HepG2 (cell line): ENCODE measurements at regions not wholly inside any gene's neighbourhood (a gene's known extent, or its start where the extent isn't known, plus 50 kb on each side); places are given as distances from the start of the nearest gene placed in this dataset.

Experiments
- ATAC-seq: fragments of 200-7000 bp; cut with Tn5 transposase; 3 replicates; pipeline ENCODE4 v1.9.1; 2020; ENCODE audit warnings: mild to moderate bottlenecking, moderate library complexity
- BruUV-seq: library from RNA; stranded (reverse); fragments of 400-500 nt; replicated peaks from 2 replicates; lab custom pipeline; 2021; lab: Mats Ljungman, UMichigan
- CTCF ChIA-PET: fragments of 300-600 bp; formaldehyde crosslinking; extraction: SDS; loops from one replicate; lab custom pipeline; 2021; ENCODE audit warnings: low total read pairs, inconsistent platforms, low intra/inter-chr PET ratio; lab: Yijun Ruan, JAX
- POLR2A ChIA-PET: fragments of 350-600 bp; sonication (Branson Sonifier 250); formaldehyde crosslinking; loops from one replicate; lab custom pipeline; 2020; ENCODE audit warnings: antibody characterized with exemption, inconsistent platforms; lab: Yijun Ruan, JAX
- DNase-seq: peaks from one replicate; pipeline ENCODE4 v3.0.0-alpha.2; 2015; ENCODE audit warnings: low spot score
- FAIRE-seq: peaks from 3 replicates; lab custom pipeline; 2011; peaks lifted over from hg19 to GRCh38; lab: Jason Lieb, UNC
- H2AFZ ChIP-seq: one replicate; pipeline ENCODE4 v1.6.1; 2011; ENCODE audit warnings: low read length, inconsistent platforms
- H3K27ac ChIP-seq: fragments of 300-600 bp; 3 replicates; pipeline ENCODE4 v1.8.0; 2011; ENCODE audit warnings: mixed run types, mild to moderate bottlenecking, mixed read lengths, low read length, inconsistent platforms; ENCODE audit not compliant: insufficient read depth; ENCODE audit errors: extremely low read length
- H3K27me3 ChIP-seq, 2 experiments: fragments of 200-600 bp in 1 of 2; 2 replicates in 1 of 2; 3 replicates in 1 of 2; pipeline versions ENCODE4 v1.6.0 to v1.8.0; 2011; ENCODE audit warnings: low read length in 2 of 2, mild to moderate bottlenecking in 2 of 2, moderate library complexity in 2 of 2, inconsistent platforms in 1 of 2; ENCODE audit not compliant: insufficient read depth in 2 of 2, control insufficient read depth in 1 of 2
- H3K36me3 ChIP-seq, 2 experiments: fragments of 200-600 bp in 1 of 2; replicated peaks in 1 of 2; 2 replicates in 1 of 2; 3 replicates in 1 of 2; pipeline versions ENCODE4 v1.5.1 to v1.8.0; 2011; ENCODE audit warnings: low read length in 2 of 2, inconsistent platforms in 1 of 2; ENCODE audit not compliant: insufficient read depth in 2 of 2, control insufficient read depth in 1 of 2
- H3K4me1 ChIP-seq: 2 replicates; pipeline ENCODE4 v1.5.1; 2012; ENCODE audit warnings: low read length, inconsistent platforms; ENCODE audit not compliant: insufficient read depth
- H3K4me2 ChIP-seq: 2 replicates; pipeline ENCODE4 v1.6.0; 2011; ENCODE audit warnings: low read depth, low read length, inconsistent platforms
- H3K4me3 ChIP-seq, 3 experiments: fragments of 200-600 bp in 1 of 3; sonication (generic), shearing (Covaris generic) in 1 of 3; replicated peaks in 1 of 3; 2 replicates each; pipeline ENCODE4 v1.5.1; 2011 to 2016; ENCODE audit warnings: low read length in 3 of 3, inconsistent platforms in 2 of 3, low read depth in 2 of 3, mild to moderate bottlenecking in 2 of 3, control low read depth in 1 of 3, mixed read lengths in 1 of 3; ENCODE audit not compliant: insufficient read depth in 1 of 3
- H3K79me2 ChIP-seq: one replicate; pipeline ENCODE4 v1.6.1; 2011; ENCODE audit warnings: low read length, inconsistent platforms; ENCODE audit not compliant: insufficient read depth
- H3K9ac ChIP-seq: 2 replicates; pipeline ENCODE4 v1.6.0; 2011; ENCODE audit warnings: mild to moderate bottlenecking, low read depth, low read length, inconsistent platforms; ENCODE audit not compliant: insufficient read depth
- H3K9me3 ChIP-seq: 2 replicates; pipeline ENCODE4 v1.5.1; 2012; ENCODE audit warnings: mild to moderate bottlenecking, low read length
- H4K20me1 ChIP-seq: 2 replicates; pipeline ENCODE4 v1.6.0; 2011; ENCODE audit warnings: inconsistent platforms, mild to moderate bottlenecking, low read length, moderate library complexity; ENCODE audit not compliant: insufficient read depth
- ARID4A ChIP-seq: sonication (generic); formaldehyde crosslinking; IDR thresholded peaks from 2 replicates; pipeline ENCODE4 v1.5.0; 2020; ENCODE audit warnings: mild to moderate bottlenecking, missing genetic modification reagents, borderline replicate concordance
- JUNB ChIP-seq: sonication (generic); formaldehyde crosslinking; IDR thresholded peaks from 2 replicates; pipeline ENCODE4 v1.8.0; 2022; ENCODE audit warnings: missing genetic modification reagents, mild to moderate bottlenecking, borderline replicate concordance
- KLF16 ChIP-seq, 2 experiments: sonication (generic) in 1 of 2; formaldehyde crosslinking in 1 of 2; IDR thresholded peaks; 2 replicates each; pipeline versions ENCODE4 v1.6.1 to v1.8.0; 2016 to 2023; ENCODE audit warnings: missing genetic modification reagents in 2 of 2, missing compliant biosample characterization in 1 of 2
- POLR2AphosphoS2 ChIP-seq: IDR thresholded peaks from 2 replicates; pipeline ENCODE4 v1.6.1; 2011; ENCODE audit warnings: low read depth, low read length, improper control_type of control experiment
- RNF2 ChIP-seq: fragments of 450-650 bp; conservative IDR thresholded peaks from 2 replicates; pipeline ENCODE4 v1.6.1; 2016; ENCODE audit warnings: low read depth
- U2AF2 ChIP-seq: fragments of 200-400 bp; formaldehyde crosslinking; IDR thresholded peaks from 2 replicates; pipeline ENCODE4 v1.6.1; 2017; ENCODE audit warnings: low read depth, mild to moderate bottlenecking, low read length
- ZNF713 ChIP-seq: sonication (generic); formaldehyde crosslinking; IDR thresholded peaks from 2 replicates; pipeline ENCODE4 v1.4.0; 2020; ENCODE audit warnings: mild to moderate bottlenecking, missing genetic modification reagents
- ZNF784 ChIP-seq: sonication (generic); formaldehyde crosslinking; IDR thresholded peaks from 2 replicates; pipeline ENCODE4 v1.5.1; 2020; ENCODE audit warnings: missing genetic modification reagents, mild to moderate bottlenecking, borderline replicate concordance
- WGBS: methylation state at CpG from one replicate; pipeline ENCODE4 v1.1.6; 2017; ENCODE audit warnings: low lambda C conversion rate; 5-methylcytosine and 5-hydroxymethylcytosine counted together
- in situ Hi-C: cut with HindIII; loops from 2 replicates; pipeline ENCODE4 v1.10.0; 2017; ENCODE audit warnings: low pct_unique_long_range_greater_than_20kb; ENCODE audit not compliant: extremely low pct_ligation_motif_present
- intact Hi-C: fragments of 100-400 bp; cut with micrococcal nuclease; formaldehyde crosslinking; loops from one replicate; pipeline ENCODE4 v1.10.0; 2022; ENCODE audit not compliant: unreplicated experiment

DNA sequence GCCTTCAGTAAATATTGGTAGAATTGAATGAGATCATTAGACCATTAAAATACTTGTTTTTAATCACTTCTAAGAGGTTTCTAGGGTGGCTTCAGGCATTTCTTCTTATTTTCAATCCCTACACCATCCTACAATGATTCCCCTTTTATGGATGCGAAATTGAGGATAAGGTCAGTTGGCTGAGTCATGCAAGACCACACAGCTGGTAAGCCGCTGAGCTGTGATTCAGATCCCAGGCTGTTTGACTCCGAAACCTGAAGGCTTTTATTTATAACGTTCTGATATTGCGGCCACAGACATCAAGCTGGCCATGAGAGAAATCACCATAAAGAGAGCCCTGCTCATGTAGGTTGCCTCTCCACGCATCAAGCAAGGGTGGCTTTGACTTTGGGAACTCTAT is 133.4 kb downstream of the VAPA start:
- in situ Hi-C loops (no loop called here), intact Hi-C loops (loop anchor here (5.0 kb wide), 1 partner anchor 125 kb away; no protein-coding TSS in a partner anchor)
- H3K9ac ChIP-seq = no peak overlapping the region
- H3K27me3 ChIP-seq = no peaks in the 10 kb centered on the region
- H3K9me3 ChIP-seq = 0 out of 2 replicates have a peak, but pooled peaks cover 5% of the 10 kb centered on the region
- H4K20me1 ChIP-seq = no peaks in the 10 kb centered on the region
- BruUV-seq = no TSS peak
- no peaks in the 10 kb centered on the region for H3K79me2 ChIP-seq
- H3K4me1 ChIP-seq = no peaks in the 10 kb centered on the region
- ChIA-PET POLR2A (no interaction called here), CTCF (no interaction called here)
- ATAC-seq (no peak), DNase-seq (no peak), FAIRE-seq (no peak)
- no peak overlapping the region for H3K27ac ChIP-seq
- 44% methylated on average over 6 of the region's 6 CpGs for WGBS
- H3K4me3 ChIP-seq = no peak overlapping the region
- H3K36me3 ChIP-seq = no peaks in the 10 kb centered on the region
- TF ChIP-seq ARID4A (no peak), POLR2AphosphoS2 (no peak), JUNB (no peak)
- no peak overlapping the region for H2AFZ ChIP-seq
- H3K4me2 ChIP-seq = no peak overlapping the region

DNA sequence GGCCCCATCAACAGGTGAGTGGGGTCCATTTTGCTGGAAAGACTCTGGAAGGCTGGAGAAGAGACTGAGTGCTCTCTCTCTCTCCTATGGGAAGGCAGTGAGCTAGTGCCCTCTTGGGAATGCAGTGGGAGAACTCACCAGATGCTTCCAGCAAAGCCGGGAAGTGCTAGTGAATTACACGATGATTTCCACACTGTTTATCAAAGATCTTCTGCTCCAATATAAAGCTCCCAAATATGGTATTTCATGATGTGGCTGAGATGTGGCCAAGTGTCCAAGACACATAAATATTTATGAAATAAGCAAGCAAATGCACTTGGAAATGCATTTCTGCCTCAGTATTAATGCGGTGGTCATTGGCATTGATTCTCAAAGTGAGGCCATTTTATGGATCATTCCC is 135.9 kb downstream of the VAPA start:
- H3K4me1 ChIP-seq = no peaks in the 10 kb centered on the region
- ChIA-PET CTCF (no interaction called here), POLR2A (no interaction called here)
- DNase-seq = no peak
- H2AFZ ChIP-seq = no peak overlapping the region
- H3K27me3 ChIP-seq = no peaks in the 10 kb centered on the region
- no peak overlapping the region for H3K4me2 ChIP-seq
- no peak overlapping the region for H3K27ac ChIP-seq
- no TSS peak for BruUV-seq
- intact Hi-C loops = loop anchor here (5.0 kb wide), 1 partner anchor 123 kb away; no protein-coding TSS in a partner anchor
- H3K36me3 ChIP-seq = no peaks in the 10 kb centered on the region
- in situ Hi-C loops = no loop called here
- 63% methylated on average over 2 of the region's 3 CpGs for WGBS
- H3K9ac ChIP-seq = no peak overlapping the region
- H4K20me1 ChIP-seq = no peaks in the 10 kb centered on the region
- no peak for ATAC-seq
- no peaks in the 10 kb centered on the region for H3K9me3 ChIP-seq
- no peaks in the 10 kb centered on the region for H3K79me2 ChIP-seq
- no peak overlapping the region for H3K4me3 ChIP-seq
- FAIRE-seq = no peak
- TF ChIP-seq KLF16 (CRISPR knock-in tag; IDR thresholded peaks at IDR 0.05) = no peak
- no peak for TF ChIP-seq ZNF784 (CRISPR knock-in tag)
- no peak for TF ChIP-seq ZNF713 (CRISPR knock-in tag)
- no peak for TF ChIP-seq U2AF2
- TF ChIP-seq RNF2 = no peak
- no peak for TF ChIP-seq ARID4A
